HT1080 (cell line): ENCODE measurements at regions not wholly inside any gene's neighbourhood (a gene's known extent, or its start where the extent isn't known, plus 50 kb on each side); places are given as distances from the start of the nearest gene placed in this dataset.
"Not testable (repeated sequence)": the region's sequence is repeated elsewhere in the genome, so short reads cannot be mapped to it uniquely, and the experiment has no call there.

Experiments
- DNase-seq: peaks from one replicate; pipeline ENCODE4 v3.0.0-alpha.2; 2015; ENCODE audit warnings: low read depth

DNA sequence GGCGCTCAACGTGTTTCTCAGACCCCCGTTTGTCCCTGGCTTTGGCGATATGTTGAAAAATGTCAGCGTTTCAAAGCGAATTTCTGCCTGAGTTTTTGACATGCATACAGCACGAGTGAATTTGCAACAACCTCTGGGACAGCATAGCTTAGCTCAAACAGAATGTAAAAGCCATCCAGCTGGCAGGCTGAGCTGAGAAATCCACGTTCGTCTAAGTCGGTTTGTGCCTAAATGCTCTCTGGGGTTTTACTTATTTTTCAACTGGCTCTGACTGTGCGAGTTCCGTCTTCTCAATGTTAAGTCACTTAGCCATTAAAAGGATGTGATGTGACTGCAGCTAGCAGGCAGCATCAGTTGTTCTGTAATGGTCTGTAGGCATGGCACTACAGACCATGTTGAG, 243.5 kb upstream of the SLCO3A1 start:
- DNase-seq = no peak

DNA sequence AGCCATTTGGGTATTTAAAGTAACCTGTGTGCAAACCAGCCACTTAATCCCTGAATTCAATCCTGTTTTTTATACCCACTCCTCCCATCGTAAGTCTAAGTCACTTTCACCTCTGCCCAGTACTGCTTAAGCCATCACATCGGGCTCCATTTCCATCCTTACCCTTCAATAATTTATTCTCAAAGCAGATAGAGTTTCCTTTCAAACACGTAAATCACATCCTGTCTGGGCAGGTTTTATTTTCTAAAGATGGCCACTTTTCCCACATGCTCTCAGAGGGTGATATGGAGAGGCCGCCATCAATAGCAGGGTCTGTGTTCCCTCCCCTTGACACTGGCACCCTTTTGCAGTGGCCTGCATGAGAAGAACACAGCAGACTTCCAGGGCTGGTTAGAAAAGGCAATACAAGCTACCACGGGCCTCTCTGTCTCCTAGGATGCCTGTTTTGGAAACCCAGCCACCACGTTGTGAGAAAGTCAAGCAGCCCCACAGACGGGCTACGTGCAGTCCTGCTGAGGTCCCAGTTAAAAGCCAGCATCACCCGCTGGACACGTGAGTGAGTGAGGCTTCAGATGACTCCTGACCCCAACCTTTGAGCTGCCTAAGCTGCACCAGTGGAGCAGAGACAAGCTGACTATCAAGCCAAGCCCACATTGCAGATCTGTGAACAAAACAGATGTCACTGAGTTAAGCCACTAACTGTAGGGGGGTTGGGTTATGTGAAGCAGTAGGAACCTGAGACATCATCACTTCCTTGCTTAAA, 241.8 kb upstream of the SLCO3A1 start:
- no peak for DNase-seq

DNA sequence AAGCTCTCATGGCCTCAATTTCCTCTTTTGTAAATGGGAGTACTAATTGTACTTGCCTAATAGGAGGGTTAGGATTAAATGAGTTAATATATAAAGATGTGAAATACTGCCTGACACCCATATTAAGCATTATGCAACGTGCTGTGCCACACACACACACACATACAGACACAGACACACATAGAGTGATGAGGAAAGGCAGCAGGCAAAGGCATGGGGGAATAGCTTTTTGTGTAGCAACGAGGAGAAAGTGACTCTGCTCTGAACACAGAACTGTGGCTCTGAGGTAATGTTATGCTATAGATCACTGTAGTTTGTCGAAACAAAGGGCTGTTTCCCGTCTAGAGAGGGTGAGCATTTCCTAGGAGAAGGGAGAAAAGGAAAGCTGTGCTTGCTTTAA, 233.3 kb upstream of the SLCO3A1 start:
- no peak for DNase-seq

DNA sequence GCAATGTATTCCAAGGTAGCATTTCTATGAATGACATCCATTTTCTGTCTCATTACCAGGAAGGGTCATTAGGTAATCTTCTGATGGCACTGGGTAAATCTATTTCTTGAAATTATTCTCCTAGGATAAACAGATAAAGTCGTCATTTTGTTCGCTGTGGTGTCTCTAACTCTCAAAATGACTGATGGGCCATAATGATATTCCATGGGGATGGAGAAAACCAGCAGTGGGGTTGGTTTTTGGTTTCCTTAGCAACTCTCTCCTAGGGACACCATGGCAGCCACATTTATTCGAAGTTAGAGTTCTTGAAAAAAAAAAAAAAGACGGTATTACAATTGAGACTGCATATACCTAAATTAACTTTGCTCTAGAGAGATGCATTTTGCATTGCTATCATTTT, 231.3 kb upstream of the SLCO3A1 start:
- no peak for DNase-seq

DNA sequence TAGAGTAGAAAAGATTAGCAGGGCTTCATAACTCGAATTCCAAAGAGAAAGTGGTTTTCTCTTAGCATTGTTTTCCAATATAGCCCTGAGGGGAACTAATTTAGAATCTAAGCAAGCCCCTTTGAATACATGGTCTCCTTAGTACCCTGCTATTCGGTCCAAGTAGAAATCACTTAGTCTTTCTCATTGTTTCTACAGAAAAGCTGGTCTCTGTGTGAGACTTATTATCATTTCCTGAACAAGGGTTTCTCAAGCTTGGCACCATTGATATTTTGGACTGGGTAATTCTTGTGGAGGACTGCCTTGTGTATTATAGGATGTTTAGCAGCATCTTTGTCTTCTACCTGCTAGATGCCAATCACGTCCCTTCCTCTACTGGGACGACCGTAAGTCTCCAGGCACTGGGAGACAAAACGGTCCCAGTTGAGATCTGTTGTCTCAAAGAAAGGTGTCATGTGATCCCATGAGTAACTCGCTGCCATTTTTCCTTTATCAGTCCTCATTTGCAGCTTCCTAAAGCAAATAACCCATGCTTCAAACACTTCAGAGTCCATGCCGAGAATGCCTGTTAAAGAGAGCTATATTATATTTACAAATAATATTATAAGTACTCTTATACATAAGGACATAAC, 230.7 kb upstream of the SLCO3A1 start:
- DNase-seq = no peak

DNA sequence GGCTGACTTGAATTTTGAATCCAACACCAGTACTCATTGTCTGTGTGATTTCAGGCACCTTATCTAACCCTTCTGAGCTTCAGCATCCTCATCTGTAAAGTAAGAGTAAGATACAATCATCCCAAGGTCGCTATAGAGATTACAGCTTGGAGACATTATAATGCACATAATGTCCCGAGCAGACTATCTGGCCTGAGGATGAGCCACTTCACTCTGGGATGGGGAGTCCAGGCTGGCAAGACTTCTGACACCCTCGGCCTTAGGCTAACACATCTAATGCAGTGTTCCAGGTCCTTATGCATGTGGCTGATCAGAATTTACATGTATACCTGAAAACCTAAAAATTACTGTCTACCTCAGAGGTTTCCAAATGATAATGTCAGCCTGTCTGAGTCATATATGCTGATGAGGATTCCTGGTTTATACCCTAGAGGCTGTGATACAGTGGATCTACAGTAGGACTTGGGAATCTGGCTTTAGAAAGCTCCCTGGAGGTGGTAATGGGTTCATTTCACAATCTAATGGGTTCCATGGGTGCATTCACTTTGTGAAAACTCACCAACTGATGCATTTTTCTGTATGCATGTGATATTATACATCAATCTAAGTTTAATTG, 229.0 kb upstream of the SLCO3A1 start:
- DNase-seq = no peak

DNA sequence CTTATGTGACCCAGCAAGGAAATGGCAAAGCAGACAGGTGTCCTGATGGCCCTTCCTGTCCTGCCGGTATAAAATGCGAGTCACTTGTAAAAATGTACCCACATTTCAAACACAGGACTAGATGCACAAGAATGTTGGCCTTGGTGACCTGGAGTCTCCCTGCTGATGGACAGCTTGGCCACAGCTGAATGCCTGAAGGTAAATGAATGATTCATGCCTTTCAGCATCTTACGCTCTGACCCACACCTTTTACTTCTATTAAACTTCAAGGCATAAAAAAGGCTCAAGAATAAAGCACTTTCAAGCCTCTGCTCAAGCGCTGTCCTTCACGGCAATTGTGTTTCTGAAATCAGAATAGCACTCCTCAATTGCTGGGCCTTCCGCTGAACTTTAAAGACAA, 228.0 kb upstream of the SLCO3A1 start:
- DNase-seq = no peak

DNA sequence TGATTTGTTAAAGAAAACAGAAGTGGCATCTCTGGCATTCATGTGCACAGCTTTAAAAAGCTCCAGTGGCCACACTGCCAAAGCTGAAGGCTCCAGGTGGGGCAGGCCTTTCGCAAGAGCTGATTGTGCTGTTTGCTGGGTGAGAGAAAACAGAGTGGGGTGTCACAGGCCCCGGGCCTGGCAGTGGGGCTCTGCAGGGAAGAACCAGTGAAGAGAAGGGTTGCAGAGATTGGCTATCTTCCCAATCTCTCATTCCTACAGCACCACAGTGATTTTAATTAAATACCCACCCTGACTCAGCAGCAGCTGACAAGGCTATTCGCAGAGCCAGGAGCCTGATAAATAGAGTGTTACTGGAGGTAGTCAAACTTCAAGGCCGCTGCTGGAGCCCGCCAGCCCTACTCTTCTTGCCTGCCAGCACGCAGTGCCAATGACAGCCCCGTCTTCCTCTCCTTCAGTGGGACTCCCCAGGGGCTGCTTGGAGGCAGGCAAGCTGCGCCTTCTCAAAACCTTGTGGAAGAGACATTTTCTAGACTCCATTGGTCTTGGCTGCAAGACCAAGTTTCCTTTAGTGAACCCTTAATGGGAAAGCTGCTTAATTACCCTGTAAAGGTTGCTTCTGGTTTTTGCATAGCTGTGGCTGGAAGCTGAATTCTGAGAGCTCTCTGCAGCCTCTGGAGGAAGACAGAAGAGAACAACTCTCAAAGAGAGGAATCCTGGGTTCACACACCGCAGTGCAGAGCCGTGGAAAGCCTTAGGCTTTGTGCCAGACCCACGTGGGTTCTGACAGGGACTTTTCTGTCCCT, 225.8 kb upstream of the SLCO3A1 start:
- no peak for DNase-seq

DNA sequence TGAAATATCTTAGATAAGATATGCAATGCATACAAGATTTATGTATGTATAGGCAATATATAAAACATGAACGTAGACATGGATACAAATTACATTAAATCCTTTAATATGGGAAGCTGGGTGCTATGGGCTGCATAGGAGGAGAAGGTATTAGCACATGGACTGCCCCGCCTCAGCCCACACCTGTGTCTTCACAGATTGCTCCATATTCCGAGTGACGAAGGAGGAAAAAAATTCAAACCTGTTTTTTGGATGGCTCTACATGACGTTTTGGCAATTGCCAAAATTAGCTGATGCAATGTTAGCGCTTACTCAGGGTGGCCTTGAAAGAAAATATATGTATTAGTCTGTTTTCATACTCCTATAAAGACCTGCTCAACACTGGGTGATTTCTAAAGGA, 223.4 kb upstream of the SLCO3A1 start:
- DNase-seq = no peak

DNA sequence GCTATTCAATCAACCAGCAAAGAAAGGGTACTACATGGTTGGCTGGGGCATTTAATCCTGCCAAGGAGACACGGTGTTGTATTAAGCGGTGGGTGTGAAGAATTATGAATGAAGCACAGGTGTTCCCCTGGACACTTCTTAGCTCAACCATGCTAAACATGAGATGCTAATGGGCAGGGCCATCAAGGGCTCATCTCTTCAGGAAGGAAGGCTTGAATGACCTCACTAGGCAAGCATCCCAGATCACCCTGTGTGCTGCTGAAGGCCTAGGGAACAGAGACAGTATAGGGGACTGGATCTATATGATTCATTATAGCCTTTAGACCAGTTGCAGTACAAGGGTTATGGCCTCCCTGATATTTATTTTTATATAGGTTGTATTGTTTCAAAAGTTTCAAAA, 221.3 kb upstream of the SLCO3A1 start:
- DNase-seq = no peak

DNA sequence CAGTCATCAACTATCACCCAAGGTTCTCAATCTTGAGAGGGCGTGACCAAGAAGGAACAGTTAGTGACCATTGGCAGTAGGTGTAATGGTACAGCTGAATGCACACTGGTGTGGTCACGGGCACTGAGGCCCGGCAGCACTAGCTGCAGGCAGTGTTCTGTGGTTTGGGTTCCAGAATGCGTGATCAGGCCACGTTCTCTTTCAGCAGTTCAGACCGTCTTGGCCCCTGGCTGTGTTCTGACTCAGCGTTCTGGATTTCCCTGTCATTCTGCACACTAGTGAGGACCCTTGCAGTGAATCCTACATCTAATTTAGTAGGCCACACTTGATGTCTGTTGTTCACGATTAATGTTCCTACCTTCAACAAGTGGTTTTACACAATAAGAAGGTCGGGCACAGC, 220.5 kb upstream of the SLCO3A1 start:
- no peak for DNase-seq

DNA sequence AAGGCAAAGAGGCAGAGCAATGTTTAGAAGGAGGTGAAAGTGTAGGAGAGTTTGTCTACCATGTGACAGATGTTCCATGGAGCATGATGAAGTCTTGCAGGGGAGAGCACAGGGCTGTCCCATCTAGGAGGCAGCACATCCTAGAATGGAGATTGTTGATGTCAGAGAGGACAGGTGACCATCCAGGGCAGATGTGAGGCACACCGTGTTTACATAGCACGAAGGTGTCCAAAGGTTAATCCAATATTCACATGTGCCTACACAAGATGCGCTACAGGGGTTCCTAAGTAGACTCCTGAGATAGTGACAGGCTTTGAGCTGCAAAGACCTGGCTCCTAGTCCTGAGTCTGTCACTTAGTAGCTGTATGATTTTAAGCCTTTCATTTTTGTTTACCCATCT, 219.3 kb upstream of the SLCO3A1 start:
- DNase-seq = no peak

DNA sequence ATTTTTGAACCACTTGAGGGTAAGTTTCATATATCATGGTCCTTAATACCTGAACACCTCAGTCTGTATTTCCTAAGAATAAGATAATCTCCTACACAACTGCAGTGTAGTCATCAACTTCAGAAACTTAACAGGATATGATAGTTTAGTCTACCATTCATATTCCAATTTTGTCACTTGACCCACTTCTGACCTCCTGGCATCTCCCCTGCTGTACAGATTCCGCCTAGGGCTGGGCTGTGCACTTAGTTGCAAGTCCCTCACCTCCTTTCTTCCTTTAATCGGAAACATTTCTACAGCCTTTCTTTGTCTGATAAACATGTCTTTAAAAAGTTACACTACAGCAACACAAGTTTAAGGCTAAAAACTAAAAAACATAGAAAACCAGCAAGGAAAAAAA, 218.4 kb upstream of the SLCO3A1 start:
- no peak for DNase-seq

DNA sequence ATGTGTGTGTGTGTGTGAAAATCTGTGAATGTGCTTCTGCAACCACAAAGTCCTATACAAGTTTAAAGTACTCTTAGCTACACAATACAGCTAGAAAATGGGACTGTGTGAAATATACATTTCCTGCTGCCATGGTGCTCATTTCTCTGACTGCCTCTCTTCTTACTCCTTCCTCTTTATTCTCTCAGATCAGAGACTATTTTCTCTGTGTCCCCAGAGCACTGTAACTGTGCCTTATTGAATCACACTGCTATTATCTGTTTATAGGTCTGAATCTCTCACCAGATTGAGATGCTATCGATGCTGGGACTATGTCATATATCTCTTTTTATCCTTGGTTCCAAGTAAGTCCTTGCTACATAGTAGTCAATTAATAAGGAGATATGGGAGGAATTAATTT, 217.9 kb upstream of the SLCO3A1 start:
- no peak for DNase-seq

DNA sequence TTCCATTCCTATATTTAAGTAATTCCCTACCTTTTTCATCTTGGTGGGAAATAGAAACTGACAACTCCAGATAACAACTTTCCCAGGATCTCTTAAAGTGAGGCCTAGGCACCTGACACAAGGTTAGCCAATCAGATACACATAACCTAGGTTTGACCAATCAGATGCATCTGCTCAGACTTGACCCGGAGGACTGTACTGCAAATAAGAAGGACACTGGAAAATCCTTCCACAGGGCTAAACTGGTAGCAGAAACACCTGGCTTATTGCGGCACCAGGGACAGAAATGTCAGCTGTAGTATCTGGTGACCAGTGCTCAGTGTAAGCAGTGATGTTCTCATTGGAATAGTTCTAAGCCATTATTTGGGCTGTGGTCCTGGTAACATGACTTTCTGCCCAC, 204.5 kb upstream of the SLCO3A1 start:
- DNase-seq = no peak

DNA sequence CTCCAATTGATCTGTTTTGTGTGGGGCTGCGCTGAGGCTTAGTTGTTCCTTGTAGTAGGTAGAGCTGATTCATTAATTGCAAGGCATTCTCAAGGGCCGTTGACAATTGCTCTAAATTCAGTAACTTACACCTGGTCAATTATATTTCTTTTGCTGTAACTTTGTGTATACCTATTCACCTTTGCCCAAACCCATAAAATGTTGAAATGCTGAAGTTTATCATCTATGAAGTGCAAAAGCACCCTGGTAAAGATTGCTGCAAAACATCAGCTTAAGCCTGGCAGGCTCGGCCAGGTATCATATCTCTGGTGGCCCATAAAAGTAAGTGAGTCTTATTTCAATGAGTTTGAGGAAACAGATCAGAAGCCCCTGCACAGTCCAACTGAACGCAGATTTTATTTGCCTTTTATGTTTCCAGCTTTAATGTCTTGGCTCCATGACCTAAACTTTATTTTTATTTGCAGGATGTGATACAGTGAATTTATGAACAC, 203.6 kb upstream of the SLCO3A1 start:
- no peak for DNase-seq

DNA sequence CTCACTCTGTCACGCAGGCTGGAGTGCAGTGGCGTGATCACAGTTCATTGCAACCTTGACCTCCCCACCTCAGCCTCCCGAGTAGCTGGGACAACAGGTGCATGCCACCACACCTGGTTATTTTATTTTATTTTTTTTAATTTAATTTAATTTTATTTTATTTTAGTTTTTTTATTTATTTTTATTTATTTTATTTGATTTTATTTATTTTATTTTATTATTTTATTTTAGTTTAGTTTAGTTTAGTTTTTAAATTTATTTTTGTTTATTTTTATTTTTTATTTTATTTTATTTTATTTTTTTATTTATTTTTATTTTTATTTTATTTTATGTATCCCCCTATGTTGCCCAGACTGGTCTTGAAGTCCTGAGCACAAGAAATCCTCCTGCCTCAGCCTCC, 202.3 kb upstream of the SLCO3A1 start:
- DNase-seq = no peak

DNA sequence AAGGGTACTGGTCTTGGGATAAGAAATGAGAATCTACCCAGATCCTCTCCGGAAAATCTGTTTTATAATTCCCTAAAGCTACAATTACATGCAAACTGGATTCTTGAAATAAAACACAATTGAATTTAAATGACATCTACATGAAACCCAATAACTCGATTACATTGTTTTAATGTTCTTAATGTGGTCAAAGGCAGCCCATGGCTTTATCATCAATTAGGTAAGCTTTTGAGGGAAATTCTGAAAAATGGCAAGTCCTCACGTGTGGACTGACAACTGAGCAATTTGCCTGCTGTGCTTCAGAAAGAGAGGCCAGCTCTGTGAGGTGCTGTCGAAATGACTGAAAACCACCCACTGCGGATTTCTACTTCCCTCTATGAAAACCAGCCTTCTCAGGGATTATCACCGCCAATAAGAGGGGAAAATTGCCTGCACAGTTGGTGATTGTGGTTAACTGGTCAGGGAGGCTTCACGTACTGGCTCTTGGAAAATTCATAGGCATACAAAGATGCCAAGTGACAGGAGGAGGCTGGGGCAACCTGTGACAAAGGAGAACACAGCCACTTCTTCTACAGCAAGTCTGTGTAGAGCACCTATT, 200.8 kb upstream of the SLCO3A1 start:
- DNase-seq = no peak

DNA sequence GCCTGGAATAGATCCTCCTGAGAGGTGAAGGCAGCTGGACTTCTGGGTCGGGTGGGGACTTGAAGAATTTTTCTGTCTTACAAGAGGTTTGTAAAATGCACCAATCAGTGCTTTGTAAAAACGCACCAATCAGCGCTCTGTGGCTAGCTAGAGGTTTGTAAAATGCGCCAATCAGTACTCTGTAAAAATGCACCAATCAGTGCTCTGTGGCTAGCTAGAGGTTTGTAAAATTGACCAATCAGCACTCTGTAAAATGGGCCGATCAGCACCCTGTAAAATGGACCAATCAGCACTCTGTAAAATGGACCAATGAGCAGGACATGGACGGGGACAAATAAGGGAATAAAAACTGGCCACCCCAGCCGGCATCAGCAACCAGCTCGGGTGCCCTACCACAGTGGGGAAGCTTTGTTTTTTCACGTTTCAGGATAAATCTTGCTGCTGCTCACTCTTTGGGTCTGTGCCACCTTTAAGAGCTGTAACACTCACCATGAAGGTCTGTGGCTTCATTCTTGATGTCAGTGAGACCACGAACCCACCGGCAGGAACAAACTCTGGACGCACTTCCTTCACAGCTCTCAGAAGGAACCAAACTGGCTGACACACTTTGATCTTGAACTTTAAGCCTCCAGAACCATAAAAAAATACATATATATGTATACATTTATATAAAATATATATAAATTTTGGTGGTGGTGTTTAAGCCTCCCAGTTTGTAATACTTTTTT, 197.8 kb upstream of the SLCO3A1 start:
- DNase-seq = not testable (repeated sequence)

DNA sequence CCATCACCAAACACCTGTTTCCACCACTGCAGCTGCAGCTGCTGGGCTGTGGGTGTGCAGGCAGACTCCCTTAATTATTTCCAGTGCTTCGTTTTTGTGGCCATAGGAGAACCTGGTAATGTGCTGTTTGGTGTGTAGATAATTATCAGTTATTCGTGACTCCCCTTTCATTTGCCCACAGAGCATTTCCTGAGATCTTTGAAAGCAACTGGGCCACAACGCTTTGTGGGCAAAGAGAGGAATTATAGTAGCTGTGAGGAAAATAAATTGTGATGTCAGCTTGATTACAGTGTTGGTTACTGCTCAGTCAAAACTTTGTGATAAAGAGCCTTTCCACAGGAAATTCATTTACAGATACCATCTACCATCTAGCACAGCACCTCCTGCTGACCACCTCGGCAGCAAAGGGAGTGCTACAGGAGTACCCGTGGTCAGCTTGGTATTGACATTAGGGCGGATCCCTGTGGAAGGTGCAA, 193.3 kb upstream of the SLCO3A1 start:
- DNase-seq = no peak
